ENCODE measurements at regions not wholly inside any gene's neighbourhood (a gene's known extent, or its start where the extent isn't known, plus 50 kb on each side); places are given as distances from the start of the nearest gene placed in this dataset.

GRCh38 chr20:40932436-40932835 is 96.2 kb upstream of the TOP1 start:
- FAIRE-seq (no peak), ATAC-seq (no peak), DNase-seq (no peak)
- 54 to 73% methylated on average over 1 of the region's 1 CpG for WGBS, 2 donors
- Histone ChIP-seq H3K36me3 (no peaks in the 10 kb centered on the region), H3K27ac (no peak overlapping the region), H3K9me3 (no peaks in the 10 kb centered on the region), H3K4me3 (no peak overlapping the region), H3K27me3 (peaks cover 0 to 5% (median 0%) of the 10 kb centered on the region in 4 donors), H3K4me1 (no peaks in the 10 kb centered on the region)
- intact Hi-C loops (cut with DNase I) = no loop called here
- TF ChIP-seq CTCF (IDR thresholded peaks at IDR 0.05) = no peak

DNA sequence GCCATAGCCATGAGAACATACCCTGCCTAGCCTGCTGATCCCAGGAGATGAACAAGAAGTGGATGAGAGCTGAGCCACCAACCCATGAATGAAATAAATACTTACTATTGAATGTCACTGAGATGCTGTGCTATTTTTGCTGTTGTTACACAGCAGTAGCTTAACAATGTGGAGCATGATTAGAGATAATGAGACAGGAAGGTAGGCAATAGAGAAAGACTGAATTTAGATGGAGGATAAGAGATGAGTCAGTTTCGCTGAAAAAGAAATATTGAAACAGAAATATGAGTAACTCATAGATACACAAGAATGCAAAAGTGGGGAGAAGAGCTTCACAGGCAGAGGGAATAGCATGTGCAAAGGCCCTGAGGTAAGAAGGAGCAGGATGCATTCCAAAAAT is 94.9 kb upstream of the TOP1 start:
- no peak for TF ChIP-seq CTCF (IDR thresholded peaks at IDR 0.05)
- FAIRE-seq = no peak
- Histone ChIP-seq H3K27ac (no peak overlapping the region), H3K27me3 (peaks cover 0 to 5% (median 0%) of the 10 kb centered on the region in 4 donors), H3K9me3 (no peaks in the 10 kb centered on the region), H3K36me3 (no peaks in the 10 kb centered on the region), H3K4me3 (no peak overlapping the region), H3K4me1 (no peaks in the 10 kb centered on the region)
- WGBS, 2 donors = 73 to 91% methylated on average over 1 of the region's 1 CpG
- intact Hi-C loops (cut with DNase I) = no loop called here
- no peak for ATAC-seq
- DNase-seq = no peak

GRCh38 chr20:40938020-40938419 is 90.6 kb upstream of the TOP1 start:
- whole genome bisulfite sequencing, 2 donors = 67 to 71% methylated on average over 4 of the region's 4 CpGs
- no peak for FAIRE-seq
- ATAC-seq = no peak

GRCh38 chr20:40939667-40940066 is 89.0 kb upstream of the TOP1 start:
- no peak overlapping the region for H3K27ac ChIP-seq
- TF ChIP-seq CTCF (IDR thresholded peaks at IDR 0.05) = no peak
- H3K4me3 ChIP-seq = no peak overlapping the region
- intact Hi-C loops (cut with DNase I) = loop anchor here in 1 of 3 donors (10.0 kb wide), 1 partner anchor 195 kb away; no protein-coding TSS in a partner anchor
- FAIRE-seq (no peak), DNase-seq (no peak), ATAC-seq (no peak)
- H3K4me1 ChIP-seq = no peaks in the 10 kb centered on the region
- 88 to 91% methylated on average over 5 of the region's 5 CpGs for WGBS, 2 donors
- H3K36me3 ChIP-seq = no peaks in the 10 kb centered on the region
- peaks cover 0 to 5% (median 0%) of the 10 kb centered on the region in 4 donors for H3K27me3 ChIP-seq
- H3K9me3 ChIP-seq = no peaks in the 10 kb centered on the region

More at GRCh38 chr20:40938020-40938419, 90.6 kb upstream of the TOP1 start:
- TF ChIP-seq CTCF (IDR thresholded peaks at IDR 0.05) = no peak
- DNase-seq = no peak
- H3K36me3 ChIP-seq = no peaks in the 10 kb centered on the region
- peaks cover 0 to 5% (median 0%) of the 10 kb centered on the region in 4 donors for H3K27me3 ChIP-seq
- no peak overlapping the region for H3K27ac ChIP-seq
- H3K4me3 ChIP-seq = no peak overlapping the region
- no peaks in the 10 kb centered on the region for H3K4me1 ChIP-seq
- no peaks in the 10 kb centered on the region for H3K9me3 ChIP-seq
- intact Hi-C loops (cut with DNase I) = no loop called here

DNA sequence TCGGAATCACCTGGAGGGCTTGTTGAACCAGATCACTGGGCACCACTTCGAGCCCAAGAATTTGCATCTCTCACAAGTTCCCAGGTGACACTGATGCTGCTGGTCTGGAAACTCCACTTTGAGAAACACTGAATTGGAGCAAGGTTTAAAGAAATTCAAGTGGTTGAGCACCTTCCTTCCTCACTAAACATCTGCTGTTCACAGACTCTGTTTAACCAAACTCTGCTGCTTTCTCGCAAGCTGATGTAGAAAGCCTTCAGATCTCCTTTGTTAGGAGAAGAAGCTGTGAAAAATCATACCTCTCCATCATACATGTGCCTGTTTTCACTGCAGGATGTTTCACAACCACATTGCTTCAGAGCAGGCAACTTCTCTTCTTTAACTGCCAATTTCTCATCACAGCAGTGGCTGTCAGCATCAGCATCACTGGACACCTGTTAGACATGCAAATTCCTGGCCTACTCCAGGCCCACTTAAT is 87.5 kb upstream of the TOP1 start:
- DNase-seq = no peak
- Histone ChIP-seq H3K27me3 (no peaks in the 10 kb centered on the region), H3K9me3 (no peaks in the 10 kb centered on the region), H3K27ac (no peak overlapping the region), H3K4me1 (no peaks in the 10 kb centered on the region), H3K4me3 (no peak overlapping the region), H3K36me3 (no peaks in the 10 kb centered on the region)
- intact Hi-C loops (cut with DNase I) = loop anchor here in 1 of 3 donors (10.0 kb wide), 1 partner anchor 196 kb away; no protein-coding TSS in a partner anchor
- WGBS, 2 donors = 70 to 79% methylated on average over 3 of the region's 3 CpGs
- no peak for ATAC-seq
- no peak for FAIRE-seq
- no peak for TF ChIP-seq CTCF (IDR thresholded peaks at IDR 0.05)
